Activated T-helper 1 cell treated with Interleukin-2 at 50 U/mL for 16 hours (primary cell): ENCODE measurements at regions not wholly inside any gene's neighbourhood (a gene's known extent, or its start where the extent isn't known, plus 50 kb on each side); places are given as distances from the start of the nearest gene placed in this dataset.

Experiments
- DNase-seq: peaks from one replicate; pipeline ENCODE4 v3.0.0-alpha.2; 2020; ENCODE audit warnings: low read depth

- DNase-seq: no peak
These were observed 437.0 kb downstream of the ZNF608 start for GRCh38 chr5:124309241-124309980.

GRCh38 chr5:124303366-124303765 lies 443.1 kb downstream of the ZNF608 start:
- DNase-seq: no peak

GRCh38 chr5:124302533-124302932 lies 443.9 kb downstream of the ZNF608 start:
- DNase-seq: no peak

GRCh38 chr5:124301850-124302249 lies 444.6 kb downstream of the ZNF608 start:
- DNase-seq: no peak

- DNase-seq: no peak
These were observed 445.4 kb downstream of the ZNF608 start for GRCh38 chr5:124300815-124301621.

GRCh38 chr5:124297826-124298225 lies 448.6 kb downstream of the ZNF608 start:
- DNase-seq: no peak

- no peak for DNase-seq
These were observed 454.1 kb downstream of the ZNF608 start for GRCh38 chr5:124292322-124292855.

GRCh38 chr5:124289641-124290311 lies 456.7 kb downstream of the ZNF608 start:
- DNase-seq: no peak

- no peak for DNase-seq
These were observed 457.3 kb downstream of the ZNF608 start for GRCh38 chr5:124289130-124289529.

- no peak for DNase-seq
These were observed 458.6 kb downstream of the ZNF608 start for GRCh38 chr5:124287813-124288212.

GRCh38 chr5:124285733-124286132 lies 460.7 kb downstream of the ZNF608 start:
- DNase-seq: no peak

- DNase-seq: no peak
These were observed 461.4 kb downstream of the ZNF608 start for GRCh38 chr5:124285071-124285470.

GRCh38 chr5:124283031-124283430 lies 463.4 kb downstream of the ZNF608 start:
- no peak for DNase-seq

GRCh38 chr5:124280079-124280478 lies 466.4 kb downstream of the ZNF608 start:
- no peak for DNase-seq

- no peak for DNase-seq
These were observed 467.1 kb downstream of the ZNF608 start for GRCh38 chr5:124279146-124279876.

GRCh38 chr5:124278636-124279035 lies 467.8 kb downstream of the ZNF608 start:
- DNase-seq: no peak

- DNase-seq: no peak
These were observed 468.5 kb downstream of the ZNF608 start for GRCh38 chr5:124277767-124278545.

GRCh38 chr5:124276166-124276565 lies 470.3 kb downstream of the ZNF608 start:
- DNase-seq: no peak

- DNase-seq: no peak
These were observed 471.5 kb downstream of the ZNF608 start for GRCh38 chr5:124274949-124275348.

GRCh38 chr5:124264499-124264898 lies 481.9 kb downstream of the ZNF608 start:
- no peak for DNase-seq
